ENCODE measurements at regions not wholly inside any gene's neighbourhood (a gene's known extent, or its start where the extent isn't known, plus 50 kb on each side); places are given as distances from the start of the nearest gene placed in this dataset.

- DNase-seq (ENCODE audit: low read depth), result no peak
- TF ChIP-seq, protein P1, sequence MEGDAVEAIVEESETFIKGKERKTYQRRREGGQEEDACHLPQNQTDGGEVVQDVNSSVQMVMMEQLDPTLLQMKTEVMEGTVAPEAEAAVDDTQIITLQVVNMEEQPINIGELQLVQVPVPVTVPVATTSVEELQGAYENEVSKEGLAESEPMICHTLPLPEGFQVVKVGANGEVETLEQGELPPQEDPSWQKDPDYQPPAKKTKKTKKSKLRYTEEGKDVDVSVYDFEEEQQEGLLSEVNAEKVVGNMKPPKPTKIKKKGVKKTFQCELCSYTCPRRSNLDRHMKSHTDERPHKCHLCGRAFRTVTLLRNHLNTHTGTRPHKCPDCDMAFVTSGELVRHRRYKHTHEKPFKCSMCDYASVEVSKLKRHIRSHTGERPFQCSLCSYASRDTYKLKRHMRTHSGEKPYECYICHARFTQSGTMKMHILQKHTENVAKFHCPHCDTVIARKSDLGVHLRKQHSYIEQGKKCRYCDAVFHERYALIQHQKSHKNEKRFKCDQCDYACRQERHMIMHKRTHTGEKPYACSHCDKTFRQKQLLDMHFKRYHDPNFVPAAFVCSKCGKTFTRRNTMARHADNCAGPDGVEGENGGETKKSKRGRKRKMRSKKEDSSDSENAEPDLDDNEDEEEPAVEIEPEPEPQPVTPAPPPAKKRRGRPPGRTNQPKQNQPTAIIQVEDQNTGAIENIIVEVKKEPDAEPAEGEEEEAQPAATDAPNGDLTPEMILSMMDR (IDR thresholded peaks at IDR 0.05; ENCODE audit: insufficient read depth, low read depth, low read length), result no peak
- H3K4me3 ChIP-seq (ENCODE audit: low read depth, low read length), result no peak overlapping the region
Observed at GRCh38 chr21:17738176-17738953, 80.8 kb downstream of the C21orf91 start.

GRCh38 chr21:17736072-17736471 lies 83.1 kb downstream of the C21orf91 start:
- no peak overlapping the region for H3K4me3 ChIP-seq (ENCODE audit: low read depth, low read length)
- DNase-seq (ENCODE audit: low read depth), result no peak
- TF ChIP-seq, protein P1 (IDR thresholded peaks at IDR 0.05; ENCODE audit: insufficient read depth, low read depth, low read length), result no peak

DNA sequence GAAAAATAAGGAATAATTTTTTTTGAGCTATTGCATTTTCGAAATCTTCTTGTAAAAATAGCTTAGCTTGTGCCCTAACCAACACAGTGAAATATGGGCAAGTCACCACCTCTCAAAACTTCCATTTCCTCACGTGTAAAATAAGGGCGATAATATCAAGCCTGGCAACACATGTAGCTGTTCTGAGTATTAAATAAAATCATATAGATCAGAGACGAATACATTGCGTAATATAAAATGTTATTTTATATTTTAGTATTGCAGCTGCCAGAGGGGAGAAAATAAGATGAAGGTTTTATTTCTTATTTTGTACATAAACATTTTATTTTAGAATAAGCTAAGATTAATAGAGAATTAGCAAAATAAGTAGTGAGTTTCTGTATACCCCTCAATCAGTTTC lies 85.9 kb downstream of the C21orf91 start:
- no peak for DNase-seq (ENCODE audit: low read depth)
- no peak overlapping the region for H3K4me3 ChIP-seq (ENCODE audit: low read depth, low read length)
- TF ChIP-seq, protein P1 (IDR thresholded peaks at IDR 0.05; ENCODE audit: insufficient read depth, low read depth, low read length), result no peak

DNA sequence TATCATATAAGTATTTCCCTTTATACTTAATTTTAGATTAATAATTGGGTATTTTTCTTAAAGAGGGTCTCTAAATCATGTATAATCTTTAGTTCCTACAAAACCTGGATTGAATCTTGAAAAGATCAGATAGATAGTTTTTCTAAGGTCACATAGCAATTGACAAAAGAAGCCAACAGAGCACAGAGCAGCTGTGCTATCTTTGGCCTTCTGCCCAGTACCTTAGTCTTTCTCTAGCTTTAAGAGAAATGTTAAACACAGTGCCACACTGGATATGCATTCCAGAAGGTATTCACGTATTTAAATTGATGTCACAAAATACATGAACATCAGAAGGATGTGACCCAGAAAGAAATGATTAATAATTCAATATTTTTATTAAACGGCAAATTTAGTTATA lies 86.8 kb downstream of the C21orf91 start:
- DNase-seq (ENCODE audit: low read depth), result no peak
- TF ChIP-seq, protein P1 (IDR thresholded peaks at IDR 0.05; ENCODE audit: insufficient read depth, low read depth, low read length), result no peak
- no peak overlapping the region for H3K4me3 ChIP-seq (ENCODE audit: low read depth, low read length)

DNA sequence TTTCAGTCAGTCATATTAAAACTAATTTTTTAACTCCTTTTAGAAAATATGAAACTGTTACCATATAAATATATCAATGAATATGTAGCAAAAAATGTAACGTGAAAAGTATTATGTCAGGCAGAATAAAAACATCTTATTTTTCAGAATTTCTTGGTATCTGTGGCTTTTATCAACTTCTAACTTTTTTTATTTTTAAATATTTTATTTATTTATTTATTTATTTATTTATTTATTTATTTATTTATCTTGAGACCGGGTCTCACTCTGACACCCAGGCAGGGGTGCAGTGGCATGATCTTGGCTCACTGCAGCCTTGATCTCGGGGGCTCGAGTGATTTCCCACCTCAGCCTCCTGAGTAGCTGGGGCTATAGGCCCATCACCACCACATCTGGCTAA lies 87.6 kb downstream of the C21orf91 start:
- DNase-seq (ENCODE audit: low read depth), result no peak
- no peak overlapping the region for H3K4me3 ChIP-seq (ENCODE audit: low read depth, low read length)
- TF ChIP-seq, protein P1 (IDR thresholded peaks at IDR 0.05; ENCODE audit: insufficient read depth, low read depth, low read length), result no peak

GRCh38 chr21:17730782-17731181 lies 88.4 kb downstream of the C21orf91 start:
- TF ChIP-seq, protein P1 (IDR thresholded peaks at IDR 0.05; ENCODE audit: insufficient read depth, low read depth, low read length), result no peak
- H3K4me3 ChIP-seq (ENCODE audit: low read depth, low read length), result no peak overlapping the region
- DNase-seq (ENCODE audit: low read depth), result peak; percentile 23

GRCh38 chr21:17729455-17729854 lies 89.7 kb downstream of the C21orf91 start:
- no peak overlapping the region for H3K4me3 ChIP-seq (ENCODE audit: low read depth, low read length)
- TF ChIP-seq, protein P1 (IDR thresholded peaks at IDR 0.05; ENCODE audit: insufficient read depth, low read depth, low read length), result no peak
- no peak for DNase-seq (ENCODE audit: low read depth)
